ENCODE measurements at regions not wholly inside any gene's neighbourhood (a gene's known extent, or its start where the extent isn't known, plus 50 kb on each side); places are given as distances from the start of the nearest gene placed in this dataset.
"Not testable (repeated sequence)": the region's sequence is repeated elsewhere in the genome, so short reads cannot be mapped to it uniquely, and the experiment has no call there.

DNA sequence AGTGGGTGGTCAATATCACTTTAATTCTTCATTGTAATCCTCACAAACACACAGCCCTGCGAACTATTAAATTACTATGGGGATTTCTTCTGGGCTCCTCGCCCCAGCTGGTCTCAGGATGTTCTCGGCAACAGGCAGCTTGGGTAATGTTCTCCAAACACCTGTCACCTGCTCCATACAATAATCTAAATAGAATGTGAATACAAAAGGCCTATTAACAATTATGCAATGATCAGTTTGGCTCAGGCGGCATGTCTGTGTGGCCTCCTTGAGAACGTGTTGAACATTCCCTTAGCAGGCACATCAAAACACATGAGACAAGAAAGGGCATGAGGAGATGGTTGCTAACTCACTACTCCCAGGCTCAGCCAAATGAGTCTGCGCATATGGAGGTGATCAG lies 158.6 kb upstream of the KBTBD8 start:
- no peak for FAIRE-seq
- TF ChIP-seq POLR2A (IDR thresholded peaks at IDR 0.05; ENCODE audit: low read depth, low read length) (no peak), TAF1 (IDR thresholded peaks at IDR 0.05; ENCODE audit: low read depth, low read length) (no peak), POU2F2 (IDR thresholded peaks at IDR 0.05; ENCODE audit: low read depth, low read length) (no peak), PAX5 (IDR thresholded peaks at IDR 0.05; ENCODE audit: insufficient read depth, low read length, severe bottlenecking) (no peak), POLR2AphosphoS5 (IDR thresholded peaks at IDR 0.05; ENCODE audit: low read depth, low read length) (no peak), SPI1 (IDR thresholded peaks at IDR 0.05; ENCODE audit: low read depth, low read length) (no peak)
- DNase-seq (ENCODE audit: insufficient read length, low spot score) = no peak

DNA sequence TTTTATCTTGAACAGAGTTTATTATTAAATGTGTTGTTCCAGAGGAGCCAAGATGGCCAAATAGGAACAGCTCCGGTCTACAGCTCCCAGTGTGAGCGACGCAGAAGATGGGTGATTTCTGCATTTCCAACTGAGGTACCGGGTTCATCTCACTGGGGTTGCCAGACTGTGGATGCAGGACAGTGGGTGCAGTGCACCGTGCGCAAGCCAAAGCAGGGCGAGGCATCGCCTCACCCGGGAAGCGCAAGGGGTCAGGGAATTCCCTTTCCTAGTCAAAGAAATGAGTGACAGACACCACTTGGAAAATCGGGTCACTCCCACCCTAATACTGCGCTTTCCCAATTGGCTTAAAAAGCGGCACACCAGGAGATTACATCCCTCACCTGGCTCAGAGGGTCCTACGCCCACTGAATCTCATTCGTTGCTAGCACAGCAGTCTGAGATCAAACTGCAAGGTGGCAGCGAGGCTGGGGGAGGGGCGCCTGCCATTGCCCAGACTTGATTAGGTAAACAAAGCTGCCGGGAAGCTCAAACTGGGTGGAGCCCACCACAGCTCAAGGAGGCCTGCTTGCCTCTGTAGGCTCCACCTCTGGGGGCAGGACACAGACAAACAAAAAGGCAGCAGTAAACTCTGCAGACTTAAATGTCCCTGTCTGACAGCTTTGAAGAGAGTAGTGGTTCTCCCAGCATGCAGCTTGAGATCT lies 155.2 kb upstream of the KBTBD8 start:
- not testable (repeated sequence) for FAIRE-seq; DNase-seq (ENCODE audit: insufficient read length, low spot score)

DNA sequence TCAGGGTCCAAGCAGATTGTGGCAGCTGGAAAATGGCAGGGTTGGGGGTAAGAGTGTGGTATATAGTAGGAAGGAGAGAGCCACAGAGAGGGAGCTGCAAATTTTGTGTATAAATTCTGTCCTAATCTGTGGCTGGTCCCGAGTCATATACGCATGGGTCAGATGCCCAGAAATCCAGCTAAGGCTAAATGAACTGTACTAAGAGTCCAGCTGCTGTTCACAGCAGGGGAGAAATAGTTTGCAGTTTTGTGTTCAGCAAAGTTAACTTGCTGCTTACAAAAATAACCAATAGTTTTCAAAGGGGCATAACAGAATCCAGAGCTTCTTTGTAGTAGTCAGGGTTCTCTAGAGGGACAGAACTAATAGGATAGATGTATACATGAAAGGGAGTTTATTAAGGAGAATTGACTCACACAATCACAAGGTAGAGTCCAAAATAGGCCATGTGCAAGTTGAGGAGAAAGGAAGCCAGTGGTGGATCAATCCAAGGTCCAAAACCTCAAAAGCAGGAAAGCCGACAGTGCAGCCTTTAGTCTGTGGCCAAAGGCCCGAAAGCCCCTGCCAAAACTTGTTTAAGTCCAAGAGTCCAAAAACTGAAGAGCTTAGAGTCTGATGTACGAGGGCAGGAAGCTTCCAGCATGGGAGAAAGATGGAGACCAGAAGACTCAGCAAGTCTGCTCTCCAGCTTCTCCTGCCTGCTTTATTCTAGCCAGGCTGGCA lies 146.1 kb upstream of the KBTBD8 start:
- DNase-seq (ENCODE audit: insufficient read length, low spot score) = no peak
- no peak for FAIRE-seq
- no peak for TF ChIP-seq PAX5 (IDR thresholded peaks at IDR 0.05; ENCODE audit: insufficient read depth, low read length, severe bottlenecking)
- no peak for TF ChIP-seq POU2F2 (IDR thresholded peaks at IDR 0.05; ENCODE audit: low read depth, low read length)
- no peak for TF ChIP-seq SPI1 (IDR thresholded peaks at IDR 0.05; ENCODE audit: low read depth, low read length)
- no peak for TF ChIP-seq POLR2AphosphoS5 (IDR thresholded peaks at IDR 0.05; ENCODE audit: low read depth, low read length)
- TF ChIP-seq TAF1 (IDR thresholded peaks at IDR 0.05; ENCODE audit: low read depth, low read length) = no peak
- no peak for TF ChIP-seq POLR2A (IDR thresholded peaks at IDR 0.05; ENCODE audit: low read depth, low read length)

- no peak for DNase-seq (ENCODE audit: insufficient read length, low spot score)
- no peak for FAIRE-seq
- no peak for TF ChIP-seq POLR2AphosphoS5 (IDR thresholded peaks at IDR 0.05; ENCODE audit: low read depth, low read length)
- TF ChIP-seq POLR2A (IDR thresholded peaks at IDR 0.05; ENCODE audit: low read depth, low read length) = no peak
- no peak for TF ChIP-seq PAX5 (IDR thresholded peaks at IDR 0.05; ENCODE audit: insufficient read depth, low read length, severe bottlenecking)
- no peak for TF ChIP-seq TAF1 (IDR thresholded peaks at IDR 0.05; ENCODE audit: low read depth, low read length)
- no peak for TF ChIP-seq POU2F2 (IDR thresholded peaks at IDR 0.05; ENCODE audit: low read depth, low read length)
- TF ChIP-seq SPI1 (IDR thresholded peaks at IDR 0.05; ENCODE audit: low read depth, low read length) = no peak
Measured at GRCh38 chr3:66854601-66855151, 143.4 kb upstream of the KBTBD8 start.

- FAIRE-seq = no peak
- TF ChIP-seq POLR2AphosphoS5 (IDR thresholded peaks at IDR 0.05; ENCODE audit: low read depth, low read length) (no peak), TAF1 (IDR thresholded peaks at IDR 0.05; ENCODE audit: low read depth, low read length) (no peak), SPI1 (IDR thresholded peaks at IDR 0.05; ENCODE audit: low read depth, low read length) (peak; percentile 65)
- DNase-seq (ENCODE audit: insufficient read length, low spot score) = no peak
Measured at GRCh38 chr3:66856533-66856932, 141.6 kb upstream of the KBTBD8 start.

DNA sequence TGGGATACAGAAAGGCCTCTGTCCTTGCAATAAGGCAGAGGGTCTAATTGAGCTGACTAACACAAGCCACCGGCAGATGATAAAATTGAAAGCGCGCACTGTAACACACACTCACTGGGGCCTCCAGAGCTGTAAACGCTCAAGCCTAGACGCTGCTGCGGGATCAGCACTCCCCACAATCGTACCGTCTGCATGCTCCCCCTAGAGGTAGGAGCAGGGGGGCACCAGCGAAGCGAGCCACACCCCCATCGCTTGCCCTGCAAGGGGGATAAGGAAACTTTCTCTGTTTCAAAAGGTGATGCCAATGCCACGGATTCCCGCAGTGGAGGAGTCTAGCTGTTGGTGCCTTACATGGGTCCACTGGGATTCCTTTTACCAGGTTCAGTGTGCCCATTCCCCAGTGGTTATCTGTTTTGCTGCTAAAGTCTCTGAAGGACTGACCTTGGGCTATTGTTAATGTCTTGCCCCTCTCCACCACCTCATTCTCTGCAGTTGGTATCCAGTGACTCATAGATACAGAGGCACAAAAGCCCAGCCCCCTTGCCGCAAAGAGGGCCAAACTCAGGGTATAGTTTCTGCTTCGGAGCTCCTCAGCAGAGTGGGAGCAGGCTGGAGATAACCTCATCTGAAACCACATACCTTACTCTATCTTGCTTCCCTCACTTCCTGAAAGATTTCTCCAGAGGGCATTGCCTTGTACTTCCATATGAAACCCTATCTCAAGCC lies 139.3 kb upstream of the KBTBD8 start:
- TF ChIP-seq POLR2AphosphoS5 (IDR thresholded peaks at IDR 0.05; ENCODE audit: low read depth, low read length) (no peak), TAF1 (IDR thresholded peaks at IDR 0.05; ENCODE audit: low read depth, low read length) (no peak), PAX5 (IDR thresholded peaks at IDR 0.05; ENCODE audit: insufficient read depth, low read length, severe bottlenecking) (no peak), SPI1 (IDR thresholded peaks at IDR 0.05; ENCODE audit: low read depth, low read length) (no peak), POLR2A (IDR thresholded peaks at IDR 0.05; ENCODE audit: low read depth, low read length) (no peak), POU2F2 (IDR thresholded peaks at IDR 0.05; ENCODE audit: low read depth, low read length) (no peak)
- DNase-seq (ENCODE audit: insufficient read length, low spot score) = no peak
- no peak for FAIRE-seq

GRCh38 chr3:66860771-66861170 lies 137.3 kb upstream of the KBTBD8 start:
- TF ChIP-seq SPI1 (IDR thresholded peaks at IDR 0.05; ENCODE audit: low read depth, low read length) = no peak
- TF ChIP-seq TAF1 (IDR thresholded peaks at IDR 0.05; ENCODE audit: low read depth, low read length) = no peak
- TF ChIP-seq POLR2AphosphoS5 (IDR thresholded peaks at IDR 0.05; ENCODE audit: low read depth, low read length) = no peak
- no peak for TF ChIP-seq POLR2A (IDR thresholded peaks at IDR 0.05; ENCODE audit: low read depth, low read length)
- no peak for TF ChIP-seq PAX5 (IDR thresholded peaks at IDR 0.05; ENCODE audit: insufficient read depth, low read length, severe bottlenecking)
- no peak for TF ChIP-seq POU2F2 (IDR thresholded peaks at IDR 0.05; ENCODE audit: low read depth, low read length)
- FAIRE-seq = no peak
- no peak for DNase-seq (ENCODE audit: insufficient read length, low spot score)

- DNase-seq (ENCODE audit: insufficient read length, low spot score) (no peak), FAIRE-seq (no peak)
- TF ChIP-seq POU2F2 (IDR thresholded peaks at IDR 0.05; ENCODE audit: low read depth, low read length) (no peak), PAX5 (IDR thresholded peaks at IDR 0.05; ENCODE audit: insufficient read depth, low read length, severe bottlenecking) (no peak), TAF1 (IDR thresholded peaks at IDR 0.05; ENCODE audit: low read depth, low read length) (no peak), SPI1 (IDR thresholded peaks at IDR 0.05; ENCODE audit: low read depth, low read length) (no peak), POLR2A (IDR thresholded peaks at IDR 0.05; ENCODE audit: low read depth, low read length) (no peak), POLR2AphosphoS5 (IDR thresholded peaks at IDR 0.05; ENCODE audit: low read depth, low read length) (no peak)
Measured at GRCh38 chr3:66863205-66864111, 134.6 kb upstream of the KBTBD8 start.
